Activated CD4-positive, alpha-beta T cell treated with anti-CD3 and anti-CD28 coated beads for 1 hour (primary cell): ENCODE measurements at regions not wholly inside any gene's neighbourhood (a gene's known extent, or its start where the extent isn't known, plus 50 kb on each side); places are given as distances from the start of the nearest gene placed in this dataset.

Experiments
- DNase-seq: peaks from one replicate; pipeline ENCODE4 v3.0.0-alpha.2; 2020

DNA sequence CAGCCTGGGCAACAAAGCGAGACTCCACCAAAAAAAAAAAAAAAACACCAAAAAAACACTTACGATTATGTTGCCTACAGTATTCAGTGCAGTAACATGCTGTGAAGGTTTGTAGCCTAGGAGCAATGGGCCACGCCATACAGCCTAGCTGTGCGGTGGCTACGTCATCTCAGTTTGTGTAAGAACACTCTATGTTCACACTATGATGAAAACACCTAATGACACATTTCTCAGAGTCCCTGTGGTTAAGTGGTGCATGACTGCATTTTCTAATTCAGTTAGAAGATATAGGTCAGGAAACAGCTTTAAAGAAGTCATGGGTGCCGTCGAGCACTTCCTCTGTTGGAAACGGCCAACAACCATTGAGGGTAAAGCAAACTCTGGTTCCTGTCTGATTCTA is 75.7 kb upstream of the ANO1 start:
- no peak for DNase-seq

DNA sequence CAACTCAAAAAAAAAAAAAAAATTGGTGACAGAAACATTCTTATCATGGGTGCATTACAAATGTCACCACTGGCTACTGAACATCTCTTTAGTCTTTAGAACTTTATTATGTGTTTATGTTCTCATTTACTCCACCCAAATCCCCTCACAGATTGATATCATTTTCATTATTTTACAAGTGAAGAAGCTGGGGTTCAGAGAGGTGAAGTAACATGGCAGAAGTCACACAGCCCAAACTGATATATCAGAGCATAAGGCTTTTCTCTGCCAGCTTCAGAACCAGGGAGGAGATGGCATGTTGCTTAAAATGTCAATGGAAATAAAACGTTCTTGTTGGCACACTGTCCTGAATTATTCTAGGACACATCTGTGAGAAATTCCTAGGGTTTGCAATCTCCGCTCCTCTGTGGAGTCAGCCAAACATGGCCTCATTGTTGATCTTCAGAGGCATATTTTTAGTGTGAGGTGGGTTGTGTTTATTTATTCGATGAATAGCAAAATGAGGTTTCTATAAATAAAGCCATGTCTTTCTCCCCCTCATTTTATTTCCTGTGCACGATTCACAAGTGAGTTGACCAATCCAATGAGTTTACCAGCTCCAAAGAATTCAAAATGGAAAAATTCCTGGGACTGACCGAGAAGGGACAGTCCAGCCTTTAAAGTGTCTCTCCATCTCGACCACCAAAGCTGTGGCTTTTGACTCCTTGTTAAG is 72.9 kb upstream of the ANO1 start:
- DNase-seq, result no peak

DNA sequence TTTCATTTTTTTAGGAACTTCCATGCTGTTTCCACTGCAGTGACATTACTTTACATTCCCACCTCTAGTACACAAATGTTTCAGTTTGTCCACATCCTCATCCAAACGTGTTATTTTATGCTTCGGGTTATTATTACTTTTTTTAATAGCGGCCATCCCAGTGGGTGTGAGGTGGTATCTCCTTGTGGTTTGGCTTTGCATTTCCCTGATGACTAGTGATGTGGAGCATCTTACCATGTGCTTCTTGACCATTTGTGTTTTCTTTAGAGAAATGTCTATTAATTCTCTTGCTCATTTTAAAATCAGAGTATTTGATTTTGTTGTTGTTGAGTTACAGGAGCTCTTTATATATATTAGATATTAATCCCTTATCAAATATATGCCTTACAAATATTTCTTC is 70.3 kb upstream of the ANO1 start:
- DNase-seq, result no peak

DNA sequence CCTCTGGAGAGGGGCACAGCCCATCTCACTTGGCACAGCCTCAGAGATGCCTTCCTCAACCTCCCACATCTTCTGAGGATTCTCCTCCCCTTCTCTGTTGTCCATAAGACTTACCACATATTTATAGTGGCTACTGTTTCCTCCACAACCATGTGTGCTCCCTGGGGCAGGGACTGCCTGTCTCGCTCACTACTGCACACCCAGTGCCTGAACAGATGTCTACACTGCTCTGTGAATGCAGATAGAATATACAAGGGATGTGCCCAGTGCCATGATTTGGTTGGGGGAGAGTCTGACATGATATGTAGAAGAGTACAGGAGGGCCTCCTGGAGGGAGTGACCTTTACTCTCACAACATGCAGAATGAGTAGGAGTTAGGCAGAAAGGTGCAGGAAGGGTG is 67.3 kb upstream of the ANO1 start:
- DNase-seq, result no peak

DNA sequence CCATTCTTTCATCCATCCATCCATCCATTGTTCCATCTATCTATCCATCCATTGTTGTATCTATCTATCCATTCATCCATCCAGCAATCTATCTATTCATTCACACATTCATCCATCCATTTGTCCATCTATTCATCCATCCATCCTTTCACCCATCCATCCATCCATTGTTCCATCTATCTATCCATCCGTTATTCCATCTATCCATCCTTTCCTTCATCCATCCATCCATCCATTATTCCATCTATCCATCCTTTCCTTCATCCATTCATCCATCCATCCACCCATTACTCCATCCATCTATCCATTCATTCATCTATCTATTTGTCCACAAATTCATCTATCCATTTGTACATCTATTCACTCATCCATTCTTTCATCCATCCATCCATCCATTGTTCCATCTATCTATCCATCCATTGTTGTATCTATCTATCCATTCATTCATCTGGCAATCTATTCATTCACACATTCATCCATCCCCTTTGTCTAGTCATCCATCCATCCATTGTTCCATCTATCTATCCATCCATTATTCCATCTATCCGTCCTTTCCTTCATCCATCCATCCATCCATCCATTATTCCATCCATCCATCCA is 65.9 kb upstream of the ANO1 start:
- no peak for DNase-seq

DNA sequence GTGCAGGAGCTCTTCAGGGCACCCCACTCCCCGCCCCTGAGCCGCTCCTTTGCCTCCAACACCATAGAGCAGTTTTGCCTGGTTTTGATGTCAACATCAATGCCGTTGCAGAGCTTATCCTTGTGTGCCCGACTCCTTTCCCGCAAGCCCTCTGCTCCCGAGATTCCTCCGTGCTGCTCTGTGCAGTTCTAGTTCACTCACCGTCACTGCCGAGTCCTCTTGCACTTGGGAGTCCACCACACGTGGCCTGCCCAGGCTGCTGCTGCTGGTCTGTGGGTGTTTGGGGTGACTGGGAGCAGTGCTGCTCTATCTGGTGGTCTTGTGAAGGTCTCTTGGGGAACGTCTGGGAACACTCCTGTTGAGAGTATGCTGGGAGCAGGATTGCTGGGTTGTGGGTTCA is 63.8 kb upstream of the ANO1 start:
- no peak for DNase-seq

DNA sequence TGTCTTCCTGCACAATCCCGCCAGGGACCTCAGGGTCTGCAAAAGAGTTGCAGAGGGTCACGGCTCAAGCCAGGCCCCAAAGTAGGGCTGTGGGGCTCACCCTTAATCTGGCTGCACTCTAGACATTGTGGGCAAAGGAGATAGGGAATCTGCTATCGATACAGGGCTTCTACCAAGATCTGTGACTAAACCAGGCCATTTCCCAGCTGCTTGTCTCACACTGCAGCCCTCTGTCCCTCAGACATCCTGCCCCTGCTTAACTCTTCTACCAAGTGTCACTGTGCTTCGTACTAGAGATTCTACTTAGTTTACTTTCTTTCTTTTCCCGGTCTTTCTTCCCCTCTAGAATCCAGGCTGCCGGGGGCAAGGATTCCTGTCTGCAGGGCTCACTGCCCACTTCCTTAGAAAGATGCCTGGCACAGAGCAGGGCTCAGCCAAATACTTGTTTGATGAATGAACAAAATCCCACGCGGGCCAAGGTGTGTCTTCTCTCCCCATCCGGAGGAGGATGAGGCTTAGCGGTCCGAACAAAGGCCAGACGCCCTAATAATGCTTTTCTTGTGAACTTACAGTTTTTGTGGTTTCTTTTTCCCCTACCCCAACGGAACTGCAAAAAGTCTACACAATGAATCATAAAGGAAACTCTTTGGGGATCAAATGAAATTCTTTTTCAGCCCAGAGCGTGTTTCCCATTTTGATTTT is 61.3 kb upstream of the ANO1 start:
- no peak for DNase-seq

DNA sequence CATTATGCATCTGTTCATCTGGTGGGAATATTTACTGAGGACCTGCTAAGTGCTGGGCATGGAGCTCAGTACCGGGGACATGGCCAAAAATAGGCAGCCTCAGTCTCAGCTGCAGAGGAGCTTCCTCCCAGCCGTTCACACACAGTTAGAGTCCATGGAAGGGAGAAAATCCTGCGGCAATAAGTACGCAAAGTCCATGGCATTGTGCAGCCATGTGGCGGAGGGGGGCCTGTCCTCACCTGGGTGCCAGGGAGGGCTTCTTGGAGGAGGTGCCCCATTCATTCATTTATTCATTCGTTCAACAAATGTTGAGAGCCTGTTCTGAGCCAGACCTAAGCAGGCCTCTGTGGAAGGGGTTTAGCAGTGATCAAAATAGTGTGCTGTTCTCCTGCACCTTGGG is 59.3 kb upstream of the ANO1 start:
- no peak for DNase-seq

DNA sequence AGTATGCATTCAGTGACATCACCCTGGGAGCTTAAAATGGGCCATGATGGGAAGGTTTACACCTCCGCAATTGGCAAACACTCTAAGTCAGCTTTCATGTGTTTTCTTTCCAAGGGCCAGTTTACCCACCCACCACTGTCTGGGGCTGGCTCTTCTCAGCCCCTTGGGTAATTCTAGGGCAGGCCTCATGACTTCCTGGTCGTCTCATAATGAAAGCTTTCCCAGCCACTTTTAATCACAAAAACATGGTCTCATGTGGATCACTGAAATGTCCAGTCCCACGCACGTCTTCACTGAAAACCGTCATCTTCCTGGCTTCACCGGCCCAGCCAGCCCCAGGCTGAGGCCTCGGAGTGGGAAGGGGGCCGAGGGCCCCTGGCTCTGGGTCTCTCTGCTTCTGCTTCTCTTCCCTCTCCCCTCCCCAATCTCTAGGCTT is 58.5 kb upstream of the ANO1 start:
- DNase-seq, result no peak

DNA sequence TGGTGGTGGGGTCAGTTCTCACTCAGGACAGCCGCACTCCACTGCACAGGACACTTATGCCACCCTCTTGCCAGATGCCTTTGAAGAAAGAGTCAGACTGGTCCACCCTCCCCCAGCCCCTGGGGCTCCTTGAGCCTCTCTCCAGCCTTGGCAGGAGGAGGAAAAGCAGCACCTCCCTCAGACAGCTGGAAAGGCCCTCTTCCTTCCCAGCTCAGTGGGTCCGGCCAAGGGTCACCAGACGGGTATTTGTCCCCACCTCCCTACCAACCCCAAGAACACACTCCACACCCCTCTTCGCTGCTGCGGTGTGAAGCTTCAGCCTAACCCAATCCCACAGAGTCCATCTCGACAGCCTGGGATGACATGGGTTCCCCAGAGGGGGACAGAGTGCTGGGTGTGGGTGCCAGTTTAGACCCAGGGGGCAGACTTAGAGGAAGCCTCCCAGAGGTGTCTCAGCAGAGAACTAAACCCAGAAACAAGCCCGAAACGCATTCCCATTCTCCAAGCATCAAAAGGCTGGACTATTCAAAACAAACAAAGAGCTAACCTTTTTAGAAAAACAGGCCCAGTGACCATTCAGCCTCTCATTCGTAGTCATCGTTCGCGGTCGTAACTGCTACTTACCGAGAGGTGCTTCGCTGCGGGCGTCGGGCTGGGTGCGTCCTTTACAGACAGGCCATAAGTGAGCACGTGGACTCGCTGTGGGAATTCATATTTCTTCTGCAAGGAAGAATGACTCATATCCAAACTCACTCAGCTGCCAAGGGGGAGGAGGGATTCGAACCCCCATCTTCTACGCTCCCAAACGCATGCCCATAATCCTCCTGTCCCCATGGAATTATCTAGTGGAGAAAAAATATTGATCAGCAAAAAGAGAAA is 57.5 kb upstream of the ANO1 start:
- no peak for DNase-seq

DNA sequence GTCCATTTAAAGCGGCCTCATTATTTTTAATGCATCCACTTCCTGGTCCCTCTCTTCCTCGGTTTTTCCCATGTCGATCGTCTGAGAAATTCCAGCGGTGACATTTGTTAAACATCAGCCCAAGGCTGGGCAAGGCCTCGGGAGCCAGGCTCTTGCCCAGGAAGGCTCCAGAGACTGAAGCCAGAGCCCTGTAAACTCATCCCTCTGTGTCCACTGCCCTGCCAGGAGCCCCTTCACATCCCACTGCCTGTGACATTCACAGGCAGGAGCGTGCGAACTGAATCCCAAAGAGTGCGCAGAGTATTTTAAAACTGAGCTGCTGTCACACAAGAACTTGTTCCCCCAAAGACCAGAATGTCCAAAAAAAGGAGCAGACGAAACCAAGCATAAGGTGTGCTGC is 56.5 kb upstream of the ANO1 start:
- DNase-seq, result no peak

DNA sequence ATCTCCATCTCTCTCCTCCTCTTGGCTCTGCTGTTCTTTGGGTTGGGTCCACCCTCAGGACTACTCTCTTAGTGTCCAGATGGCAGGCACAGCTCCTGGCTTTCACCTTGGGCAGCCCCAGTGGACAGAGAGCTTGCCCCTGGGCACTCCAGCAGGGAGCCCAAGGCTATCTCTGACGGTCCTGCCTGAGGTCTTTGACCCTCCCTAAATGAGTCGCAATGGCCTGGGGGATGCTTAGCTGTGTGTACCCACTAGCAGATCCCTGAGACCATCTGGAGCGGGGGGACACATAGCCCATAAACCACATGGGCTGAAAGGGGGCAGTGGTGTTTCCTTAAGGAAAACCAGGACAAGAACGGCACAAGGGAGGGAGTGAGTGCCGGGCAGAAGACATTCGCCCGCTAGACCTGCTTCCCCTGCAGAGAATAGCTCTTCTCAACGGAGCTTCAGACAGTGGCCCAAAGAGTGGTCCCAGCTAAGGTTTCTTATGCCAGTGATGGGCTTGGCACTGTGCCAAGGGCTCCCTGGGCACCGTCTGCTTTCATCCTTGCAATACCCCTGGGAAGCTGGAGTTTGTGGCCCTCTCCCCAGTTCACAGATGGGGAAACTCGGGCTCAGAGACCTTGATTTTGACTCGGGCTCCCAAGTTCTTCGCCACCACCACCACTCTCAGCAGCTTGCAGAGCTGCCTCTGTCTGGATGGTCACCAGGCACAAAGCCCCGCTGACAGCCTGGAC is 53.9 kb upstream of the ANO1 start:
- no peak for DNase-seq

DNA sequence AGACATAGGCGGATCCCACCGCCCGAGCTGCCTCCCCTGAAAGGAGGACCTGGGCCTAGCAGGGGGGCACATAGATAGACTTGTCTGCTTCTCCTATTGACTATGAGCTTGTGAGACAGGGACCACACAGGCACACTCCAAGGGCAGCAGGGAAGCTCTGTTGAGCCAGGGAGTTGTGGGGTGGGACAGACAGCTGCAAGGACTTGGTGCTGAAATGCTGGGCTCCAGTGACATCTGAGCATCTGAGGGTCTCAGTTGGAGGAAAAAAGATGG is 53.4 kb upstream of the ANO1 start:
- no peak for DNase-seq

DNA sequence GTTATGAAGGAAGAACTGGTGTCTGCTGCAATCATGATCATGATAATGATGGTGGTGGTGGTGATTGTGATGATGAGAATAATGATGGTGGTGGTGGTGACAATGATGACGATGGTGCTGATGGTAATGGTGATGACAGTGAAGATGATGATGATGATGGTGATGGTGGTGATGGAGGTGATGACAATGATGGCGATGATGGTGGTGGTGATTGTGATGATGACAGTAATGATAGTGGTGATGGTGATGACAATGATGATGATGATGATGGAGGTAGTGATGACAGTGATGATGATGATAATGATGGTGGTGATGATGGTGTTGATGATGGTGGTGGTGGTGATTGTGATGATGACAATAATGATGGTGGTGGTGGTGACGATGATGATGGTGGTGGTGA is 52.8 kb upstream of the ANO1 start:
- no peak for DNase-seq

DNA sequence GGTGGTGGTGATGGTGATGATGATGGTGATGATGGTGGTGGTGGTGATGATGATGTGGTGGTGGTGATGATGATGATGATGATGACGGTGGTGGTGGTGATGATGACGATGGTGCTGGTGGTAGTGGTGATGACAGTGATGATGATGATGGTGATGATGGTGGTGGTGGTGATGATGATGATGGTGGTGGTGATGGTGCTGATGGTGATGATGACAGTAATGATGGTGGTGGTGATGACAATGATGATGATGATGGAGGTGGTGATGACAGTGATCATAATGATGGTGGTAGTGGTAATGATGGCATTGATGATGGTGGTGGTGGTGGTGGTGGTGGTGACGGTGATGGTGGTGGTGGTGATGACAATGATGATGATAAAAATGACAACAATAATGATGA is 52.1 kb upstream of the ANO1 start:
- DNase-seq, result no peak

DNA sequence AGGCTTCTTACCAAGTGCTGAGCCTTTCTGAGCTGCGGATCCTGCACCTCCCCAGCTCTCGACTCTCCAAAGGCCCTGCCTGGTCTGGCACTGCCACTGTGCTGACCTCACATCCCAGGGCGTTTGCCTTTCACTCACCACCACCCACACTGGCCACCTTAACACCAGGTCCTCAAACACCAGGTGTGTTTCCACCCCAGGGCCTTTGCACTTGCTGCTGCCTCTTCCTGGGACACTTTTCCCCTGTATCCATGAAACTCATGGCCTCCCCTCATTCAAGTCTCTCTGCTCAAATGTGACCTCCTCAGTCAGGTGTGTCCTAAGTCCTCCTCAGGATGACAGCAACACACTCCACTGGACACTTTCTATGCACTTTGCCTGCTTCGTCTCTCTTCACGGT is 51.4 kb upstream of the ANO1 start:
- DNase-seq, result no peak

DNA sequence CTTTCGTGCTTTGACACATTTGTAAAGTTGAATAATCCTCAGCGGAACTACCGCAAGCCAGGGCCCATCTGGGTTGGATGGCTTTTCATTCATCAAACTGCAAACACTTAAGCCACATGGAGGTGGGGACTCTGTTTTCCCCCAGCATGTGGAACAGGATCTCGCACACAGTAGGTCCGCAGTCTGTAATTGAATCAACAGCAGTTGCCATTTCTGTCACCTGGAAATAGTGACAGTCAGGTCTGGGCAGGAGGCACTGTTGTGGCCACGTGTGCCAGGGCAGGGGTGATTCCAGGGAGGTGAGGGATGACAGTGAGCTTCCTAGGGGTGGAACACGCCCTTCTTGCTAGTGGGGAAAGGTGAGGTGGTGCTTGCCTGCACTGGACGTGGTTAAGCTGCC is 50.7 kb upstream of the ANO1 start:
- no peak for DNase-seq

DNA sequence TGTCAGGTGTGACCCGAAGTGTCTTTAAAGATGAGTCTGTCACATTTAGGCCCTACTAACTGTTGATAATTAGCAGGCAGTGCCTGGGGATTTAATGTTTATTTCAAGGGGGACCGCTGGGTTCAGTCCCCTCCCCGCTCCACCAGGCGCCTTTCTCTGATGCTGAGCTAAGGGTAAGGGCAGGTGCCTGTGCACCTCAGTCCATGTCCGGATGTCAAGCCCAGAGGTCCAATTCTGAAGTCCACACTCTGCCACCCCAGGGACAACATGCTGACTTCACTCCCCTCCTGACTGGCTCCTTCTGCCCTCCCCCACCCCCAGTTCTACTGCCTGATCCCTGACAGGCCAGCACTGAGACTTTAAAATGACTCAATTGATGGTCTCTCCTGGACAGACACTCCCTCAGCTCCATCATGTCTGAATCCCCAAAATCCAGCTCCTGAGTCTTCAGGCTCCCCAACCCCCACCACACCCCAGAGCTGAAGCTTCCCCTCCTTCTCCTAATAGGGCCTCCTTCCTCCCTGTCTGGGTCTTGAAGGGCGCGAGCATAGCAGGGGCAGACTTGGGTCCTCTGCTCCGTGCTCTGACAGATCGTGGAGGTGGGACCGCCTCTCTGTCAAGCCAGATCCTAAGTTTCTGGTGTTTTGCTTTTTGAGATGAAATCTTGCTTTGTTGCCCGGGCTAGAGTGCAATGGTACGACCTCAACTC is 49.8 kb upstream of the ANO1 start:
- no peak for DNase-seq
